GM21515 (cell line): ENCODE measurements at regions not wholly inside any gene's neighbourhood (a gene's known extent, or its start where the extent isn't known, plus 50 kb on each side); places are given as distances from the start of the nearest gene placed in this dataset.
"Not testable (repeated sequence)": the region's sequence is repeated elsewhere in the genome, so short reads cannot be mapped to it uniquely, and the experiment has no call there.

Source experiments
- ATAC-seq: cut with Tn5 transposase; IDR thresholded peaks from one replicate; pipeline ENCODE4 v1.9.1; 2021; ENCODE audit not compliant: unreplicated experiment

DNA sequence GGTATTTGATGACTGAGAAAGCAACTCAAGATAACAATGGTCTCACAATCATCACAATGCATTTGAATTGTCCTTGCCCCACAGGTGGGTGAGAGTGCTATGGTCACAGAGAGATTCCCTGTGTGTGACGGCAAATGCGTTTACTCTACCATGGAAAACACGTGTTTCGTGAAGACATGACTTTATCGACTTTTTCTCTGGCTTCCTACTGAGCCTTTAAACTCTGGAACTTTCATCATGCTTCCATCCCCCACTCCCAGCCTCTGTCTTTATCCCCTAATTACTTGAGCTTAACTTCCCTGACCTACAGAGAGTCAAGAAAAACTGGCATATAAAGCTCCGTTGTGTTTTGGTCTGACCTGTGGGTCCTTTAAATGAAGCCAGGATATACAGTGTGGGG is 414.1 kb upstream of the CLINT1 start:
- no peak for ATAC-seq

DNA sequence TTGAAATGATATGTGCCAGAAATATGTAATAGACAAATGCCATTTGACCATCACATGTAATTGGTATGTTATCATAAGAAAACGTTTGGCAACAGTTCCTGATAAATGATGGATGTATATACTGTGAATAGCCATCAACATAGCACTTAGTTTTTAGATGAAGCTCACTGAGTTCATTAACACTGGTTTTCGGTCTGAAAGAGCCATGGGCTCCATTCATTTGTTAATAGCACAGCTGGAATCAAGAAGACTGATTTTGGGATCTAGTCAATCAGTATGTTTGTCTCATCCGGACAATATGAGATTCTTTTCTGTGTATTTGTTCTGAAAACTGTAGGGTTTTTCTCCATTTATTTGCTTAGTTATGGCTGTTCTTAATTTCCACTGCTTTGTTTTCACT is 413.5 kb upstream of the CLINT1 start:
- no peak for ATAC-seq

DNA sequence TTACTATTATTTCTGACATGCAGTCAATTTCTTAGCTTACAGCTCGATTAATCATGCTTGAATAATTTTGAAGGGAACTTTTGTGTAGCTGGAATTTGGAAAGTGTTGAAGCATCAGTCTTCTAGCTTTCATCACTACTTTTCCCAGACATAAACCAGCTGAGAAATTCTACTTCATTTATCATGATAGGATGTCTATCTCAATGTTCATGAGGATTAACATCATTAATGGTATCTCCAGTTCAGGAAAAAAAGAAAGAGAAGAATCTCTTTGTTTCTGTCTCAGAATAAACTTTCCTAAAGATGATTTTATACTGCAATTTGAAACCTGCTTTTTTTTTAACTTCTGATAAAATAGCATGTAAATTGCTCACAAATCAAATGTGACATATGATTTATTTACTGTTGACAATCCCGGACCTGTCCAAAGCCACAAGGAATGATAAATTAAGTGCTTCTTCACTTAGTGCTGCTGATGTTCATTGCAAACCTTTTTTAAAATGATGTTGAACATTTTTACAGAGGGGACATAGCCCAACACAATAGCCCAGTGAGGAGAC is 412.1 kb upstream of the CLINT1 start:
- ATAC-seq = no peak

DNA sequence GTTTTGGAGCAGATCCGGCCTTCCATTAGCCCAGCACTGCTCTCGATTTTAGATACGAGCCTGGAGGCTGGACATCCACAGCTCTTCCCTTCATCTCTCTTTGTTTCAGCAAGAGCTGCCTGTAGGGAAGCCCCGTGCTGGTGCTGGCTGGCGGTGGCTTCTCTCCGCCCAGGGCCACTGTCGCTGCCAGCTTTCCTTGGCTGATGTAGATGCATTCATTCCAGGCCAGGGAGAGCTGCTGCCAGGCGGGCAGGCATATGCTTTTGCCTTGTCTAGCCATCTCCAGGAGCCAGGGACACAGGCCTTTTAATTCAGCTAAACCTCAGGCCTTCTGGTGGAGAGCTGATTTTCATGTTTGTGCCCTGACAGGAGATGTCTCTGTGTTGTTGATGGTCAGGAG is 409.3 kb upstream of the CLINT1 start:
- no peak for ATAC-seq

DNA sequence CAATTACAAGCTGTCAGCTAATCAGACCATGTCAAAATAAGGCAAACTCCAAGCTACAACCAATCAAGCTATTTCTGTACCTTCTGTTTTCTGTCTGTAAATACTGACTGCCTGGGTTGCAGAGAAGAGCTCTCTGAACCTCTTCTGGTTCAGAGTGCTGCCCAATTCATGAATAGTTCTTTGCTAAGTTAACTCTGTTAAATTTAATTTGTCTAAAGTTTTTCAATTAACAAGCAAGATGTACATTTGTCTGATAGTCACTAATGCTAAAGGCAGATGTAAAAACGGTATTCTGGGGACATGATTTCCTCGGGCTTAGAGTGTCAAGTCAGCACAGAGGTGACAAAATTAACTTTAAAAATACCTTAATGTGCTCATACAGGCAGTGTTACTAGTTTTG is 408.3 kb upstream of the CLINT1 start:
- no peak for ATAC-seq

DNA sequence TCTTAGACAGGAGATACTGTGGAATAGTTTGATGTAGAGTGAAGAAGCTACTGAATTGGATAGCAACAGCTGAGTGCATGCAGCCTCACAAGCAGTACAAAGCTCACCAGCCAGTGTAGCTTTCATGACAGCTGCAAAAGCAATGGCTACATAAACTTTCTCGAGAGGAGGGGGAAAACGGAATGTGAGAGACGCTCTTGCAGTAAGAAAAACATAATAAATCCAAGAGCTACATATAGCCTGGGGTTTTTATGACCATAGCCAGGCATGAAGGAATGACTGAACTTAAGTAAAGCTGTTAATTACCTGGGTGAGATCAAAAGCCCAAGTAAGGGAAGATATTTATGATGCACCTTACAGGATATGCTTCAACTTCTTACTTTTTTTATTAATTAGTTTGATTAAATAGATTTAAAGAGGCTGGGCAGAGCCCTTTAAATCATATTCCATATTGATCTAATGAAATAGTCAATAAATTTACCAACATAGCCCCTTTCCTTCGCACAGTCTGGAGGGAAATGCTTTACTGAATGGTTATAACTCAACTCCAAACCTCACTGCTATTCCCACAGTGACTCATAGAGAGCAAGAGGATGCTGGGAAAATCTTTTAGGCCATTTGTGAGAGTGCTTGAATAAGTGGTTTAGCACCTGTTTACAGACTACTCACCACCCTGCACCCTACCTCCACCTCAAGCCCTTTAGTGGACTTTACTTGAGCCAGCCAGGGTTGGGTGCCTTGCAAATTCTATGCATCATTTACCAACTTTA is 407.2 kb upstream of the CLINT1 start:
- no peak for ATAC-seq

DNA sequence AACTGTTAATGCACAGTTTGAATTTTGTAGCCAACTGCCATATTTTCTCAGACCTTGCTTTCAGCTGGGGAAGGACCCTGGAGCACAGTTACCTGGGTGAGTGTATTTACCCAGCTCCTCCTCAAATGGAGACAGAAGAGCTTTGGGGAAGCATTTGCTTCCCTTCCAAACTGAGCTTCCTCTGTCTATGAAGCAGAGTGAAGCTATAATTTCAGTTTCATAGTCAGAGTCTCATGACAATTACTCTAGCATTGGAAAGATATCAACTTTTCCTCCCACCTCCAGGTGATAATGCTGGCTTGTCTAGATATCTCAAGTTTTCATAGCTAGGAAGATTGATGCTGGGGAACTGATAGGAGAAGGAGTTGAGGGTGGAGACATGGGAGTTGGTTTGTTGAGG is 406.4 kb upstream of the CLINT1 start:
- ATAC-seq = no peak

DNA sequence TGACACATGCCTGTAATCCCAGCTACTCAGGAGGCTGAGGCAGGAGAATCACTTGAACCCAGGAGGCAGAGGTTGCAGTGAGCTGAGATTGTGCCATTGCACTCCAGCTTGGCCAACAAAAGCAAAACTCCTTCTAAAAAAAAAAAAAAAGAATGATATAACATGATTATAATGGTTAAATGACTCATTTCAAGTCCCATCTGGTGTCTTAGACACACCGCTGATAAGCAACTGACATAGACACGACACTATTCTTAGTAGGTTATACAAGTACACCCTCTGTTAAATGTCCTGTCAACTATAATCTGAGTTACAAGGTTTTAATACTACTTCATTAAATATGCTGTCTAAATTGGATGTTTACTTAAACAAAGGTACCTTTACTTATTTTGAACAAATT is 405.3 kb upstream of the CLINT1 start:
- no peak for ATAC-seq

DNA sequence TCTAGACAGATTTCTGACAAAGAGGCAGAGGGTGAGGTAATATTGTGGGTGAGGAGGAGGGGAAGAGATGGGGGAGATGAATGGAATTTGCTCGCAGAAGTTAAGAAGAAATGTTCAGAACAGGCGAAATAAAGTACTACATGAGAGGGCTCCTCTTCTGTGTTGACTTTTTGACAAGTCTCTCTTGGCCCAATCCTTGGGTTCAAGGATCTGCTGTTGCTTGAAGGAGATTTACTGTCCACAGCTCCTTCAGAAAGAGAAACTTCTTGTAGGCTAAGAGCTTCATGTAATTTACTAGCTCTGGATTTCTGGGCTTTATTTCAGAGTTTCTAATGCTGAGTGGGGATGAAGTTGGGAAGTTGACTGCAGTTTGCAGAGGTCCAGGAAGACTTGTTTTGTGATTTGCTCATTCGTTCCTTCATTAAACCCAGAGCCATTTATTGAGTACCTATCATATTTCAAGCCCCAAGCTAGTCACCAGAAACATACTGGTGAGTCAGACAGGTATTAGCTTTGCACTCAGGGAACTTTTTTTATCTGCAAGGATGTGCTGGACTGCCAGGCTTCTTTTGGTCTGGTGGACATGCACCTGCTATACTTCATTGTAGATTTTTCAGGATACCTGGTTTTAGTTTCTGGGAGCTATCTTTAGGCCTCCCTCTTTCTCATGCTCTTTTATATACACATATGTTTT is 402.9 kb upstream of the CLINT1 start:
- no peak for ATAC-seq

DNA sequence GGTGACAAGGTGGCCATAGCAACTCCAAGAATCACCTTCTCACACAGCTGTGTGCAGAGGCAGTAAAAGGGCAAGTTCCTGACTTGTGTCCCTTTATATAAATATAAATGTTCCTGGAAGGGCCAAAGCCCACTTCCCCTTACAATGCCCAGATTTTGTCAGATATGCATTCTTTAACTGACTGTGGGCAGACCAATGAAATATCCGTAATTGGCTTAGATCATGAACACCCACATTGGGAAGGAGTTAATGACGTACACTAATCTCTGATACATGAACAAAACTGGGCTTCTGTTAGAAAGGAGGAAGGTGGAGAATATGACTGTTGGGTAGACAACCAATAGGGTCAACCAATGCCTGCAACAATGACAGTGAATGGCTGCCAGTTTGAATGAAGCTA is 397.2 kb upstream of the CLINT1 start:
- ATAC-seq = no peak

DNA sequence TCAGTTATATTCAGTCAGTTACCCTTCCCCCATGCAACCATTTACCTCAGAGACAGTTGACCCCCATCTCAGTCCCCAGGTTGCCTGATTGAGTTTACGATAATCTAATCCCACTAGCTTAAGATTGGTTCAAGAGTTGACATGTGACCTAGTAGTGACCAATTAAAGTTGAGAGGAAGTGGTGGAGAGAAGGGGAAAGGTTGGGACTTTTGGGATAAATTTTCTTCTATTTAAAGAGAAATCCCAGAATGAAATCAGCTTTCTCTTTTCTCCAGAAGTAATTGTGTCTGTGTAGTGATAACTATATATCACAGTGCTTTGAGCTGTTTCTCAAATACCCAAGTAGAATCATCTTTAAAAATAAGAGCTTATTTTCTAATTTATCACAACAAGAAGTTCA is 396.7 kb upstream of the CLINT1 start:
- ATAC-seq = no peak

DNA sequence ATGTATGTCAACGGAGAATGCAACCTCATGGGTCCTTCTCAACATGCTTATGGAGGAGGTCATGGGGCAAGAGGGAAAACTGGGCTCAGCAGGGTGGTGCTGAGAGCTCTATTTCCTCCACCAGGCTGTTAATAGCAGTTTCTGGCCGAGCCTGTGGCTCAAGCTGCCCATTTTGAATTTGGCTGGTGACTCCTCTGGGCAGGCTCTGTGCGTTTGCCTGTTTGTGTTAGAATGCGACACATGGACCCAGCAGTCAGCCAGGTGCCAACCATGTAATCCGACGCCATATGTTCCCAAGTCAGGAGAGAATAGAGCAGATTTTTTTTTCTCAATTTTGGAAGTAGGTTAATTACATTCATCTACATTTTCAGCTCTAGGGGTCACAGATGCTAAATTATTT is 387.7 kb upstream of the CLINT1 start:
- ATAC-seq = no peak

DNA sequence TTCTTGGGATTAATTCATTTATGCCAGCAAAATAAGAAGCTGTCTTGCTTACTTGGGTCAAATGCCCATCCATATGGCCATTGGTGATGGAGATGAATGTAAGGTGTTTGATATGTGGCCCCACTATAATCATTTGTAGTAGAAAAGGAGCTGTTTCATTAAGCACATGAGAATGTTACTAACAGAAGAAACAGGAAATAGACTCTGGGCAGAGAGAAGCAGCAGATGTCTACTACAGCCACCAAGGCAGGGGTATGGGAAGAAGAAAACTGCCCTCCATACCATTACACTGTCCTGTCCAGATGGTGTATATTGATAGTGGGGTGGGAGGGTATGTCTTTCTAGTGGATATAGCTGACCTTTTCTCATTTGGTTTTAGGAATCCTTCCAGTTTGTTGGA is 386.6 kb upstream of the CLINT1 start:
- no peak for ATAC-seq

DNA sequence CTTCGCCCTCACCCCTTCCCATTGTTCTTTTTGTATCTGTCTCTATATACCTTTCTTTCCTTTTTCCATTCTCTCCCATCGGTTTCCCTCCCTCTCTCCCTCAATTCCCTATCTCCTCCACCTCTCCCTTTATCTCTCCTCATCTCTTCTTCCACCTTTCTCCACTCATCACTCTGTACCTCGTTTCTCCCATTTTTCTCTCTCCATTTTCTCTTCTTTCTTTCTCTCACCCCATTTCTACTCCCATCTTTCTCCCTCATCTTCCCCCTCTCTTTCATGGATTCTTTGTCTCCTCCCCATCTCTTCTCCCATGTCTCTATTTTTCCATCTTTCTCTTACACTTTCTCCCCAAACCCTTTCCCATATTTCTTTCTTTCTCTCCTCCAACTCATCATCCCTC is 385.9 kb upstream of the CLINT1 start:
- no peak for ATAC-seq

DNA sequence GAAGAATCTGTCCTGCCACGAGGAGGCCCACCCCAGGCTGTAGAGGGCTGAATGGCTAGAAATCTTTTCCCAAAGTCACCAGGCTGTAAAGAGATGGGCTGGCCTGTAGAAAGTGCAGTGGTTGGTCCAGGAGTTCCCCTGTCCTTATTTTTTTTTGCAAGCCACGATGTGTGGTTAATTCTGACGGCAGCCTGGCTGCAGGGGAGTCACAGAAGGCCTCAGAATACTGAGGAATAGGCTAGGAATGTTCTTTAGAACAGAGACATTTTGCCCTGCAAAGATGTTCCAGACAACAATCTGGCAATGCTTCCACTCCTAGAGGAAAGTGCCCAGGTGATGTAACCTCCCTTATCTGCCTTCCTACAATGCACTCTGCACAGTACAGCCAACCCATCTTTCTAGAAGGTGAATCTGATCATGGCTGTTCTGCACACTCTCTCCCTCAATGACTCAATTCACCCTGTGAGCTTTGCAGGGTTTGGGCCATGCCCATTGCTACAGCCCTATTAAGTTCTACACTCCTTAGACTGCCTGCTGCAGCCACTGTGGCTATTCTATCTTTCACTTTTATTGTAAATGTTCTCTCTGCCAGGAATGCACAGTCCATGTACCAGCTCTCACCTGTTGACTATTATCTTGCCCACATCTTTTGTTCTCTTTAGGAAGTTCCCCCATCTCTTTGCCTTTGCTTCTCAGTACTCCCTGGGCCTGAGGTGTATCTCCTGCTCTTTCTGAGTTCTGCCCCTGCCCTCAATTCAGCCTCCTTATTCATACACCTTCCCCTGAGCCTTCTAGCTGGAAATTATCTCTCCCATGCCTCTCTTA is 377.8 kb upstream of the CLINT1 start:
- ATAC-seq = no peak

DNA sequence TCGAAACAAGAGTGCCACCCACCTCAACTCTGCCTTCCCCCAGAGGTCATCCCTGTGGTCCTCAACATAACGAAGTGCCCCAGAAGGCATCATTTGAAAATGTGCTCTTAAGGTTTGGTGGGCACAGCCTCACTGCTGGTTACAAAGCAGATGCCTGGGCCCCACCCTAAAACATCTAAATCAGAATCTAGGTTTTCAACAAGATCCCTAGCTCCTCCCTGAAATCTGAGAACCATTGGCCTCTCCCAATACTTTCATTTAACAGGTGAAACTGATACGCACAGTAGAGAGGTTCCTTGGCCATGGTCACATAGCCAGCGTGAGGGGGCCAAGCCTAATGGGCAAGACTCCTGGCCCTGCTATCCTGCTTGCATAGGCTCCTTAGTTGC is 376.2 kb upstream of the CLINT1 start:
- no peak for ATAC-seq

DNA sequence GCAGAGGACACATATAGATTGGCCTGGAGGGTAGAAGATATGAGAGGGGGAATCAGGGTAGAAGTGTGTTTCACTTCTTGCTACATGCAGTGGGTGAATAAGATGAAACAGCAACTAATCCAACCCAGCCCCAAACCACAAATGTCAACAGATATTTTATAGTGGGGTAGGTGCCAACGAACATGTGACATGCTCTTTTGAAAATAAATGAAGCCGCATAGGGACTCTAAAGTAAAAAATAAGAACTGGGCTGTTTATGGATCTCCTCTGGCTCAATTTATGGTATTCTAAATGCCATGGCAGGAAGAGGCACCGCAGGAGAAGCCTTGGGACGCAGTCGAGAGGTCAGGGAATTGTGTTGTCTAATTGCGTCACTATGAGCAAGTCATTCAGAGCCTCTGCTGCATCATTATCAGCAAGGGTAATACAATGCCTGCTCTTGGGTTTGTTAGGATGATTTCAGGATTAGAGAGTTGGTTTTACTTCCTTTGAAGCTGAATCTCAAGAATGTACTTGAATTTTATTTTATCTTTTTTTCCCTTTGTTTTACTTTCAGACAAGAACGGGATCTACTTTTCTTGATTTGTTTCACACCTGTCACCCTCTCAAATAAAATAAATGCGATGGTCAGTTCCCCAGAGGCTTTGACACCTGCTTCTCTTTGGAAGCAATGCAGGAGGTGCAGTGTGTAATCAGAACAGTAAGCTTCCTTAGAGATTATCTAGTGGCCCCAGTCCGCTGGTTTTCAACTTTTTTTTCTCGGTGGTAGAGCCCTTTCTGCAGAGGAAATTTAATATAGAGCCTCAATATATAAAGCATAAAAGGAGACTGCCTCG is 375.6 kb upstream of the CLINT1 start:
- no peak for ATAC-seq

DNA sequence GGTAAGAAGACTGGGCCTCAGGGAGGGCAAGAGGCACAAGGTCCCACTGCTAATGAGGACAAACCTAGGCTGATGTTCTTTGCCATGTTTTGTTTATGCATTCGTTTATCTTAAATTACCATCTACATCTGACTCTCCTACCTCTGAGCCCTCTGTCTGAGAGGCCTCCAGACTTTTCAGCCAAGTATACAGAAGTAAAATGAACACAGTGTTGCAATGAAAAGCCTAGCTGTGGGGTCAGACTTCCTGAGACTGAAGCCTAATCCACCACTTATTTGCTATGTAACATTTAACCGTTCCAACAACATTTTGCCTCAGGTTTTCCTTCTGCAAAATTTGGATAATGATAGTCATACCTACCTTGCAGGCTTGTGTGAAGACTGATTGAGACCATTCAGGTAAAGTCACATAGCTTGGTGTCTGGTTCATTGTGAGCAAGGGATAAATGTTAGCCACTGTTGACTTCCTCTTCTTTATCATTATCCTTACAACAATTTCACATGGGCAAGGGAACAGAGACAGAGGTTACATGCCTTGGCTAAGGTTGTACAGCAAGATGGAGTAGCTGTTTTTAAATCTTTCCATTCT is 374.9 kb upstream of the CLINT1 start:
- no peak for ATAC-seq

DNA sequence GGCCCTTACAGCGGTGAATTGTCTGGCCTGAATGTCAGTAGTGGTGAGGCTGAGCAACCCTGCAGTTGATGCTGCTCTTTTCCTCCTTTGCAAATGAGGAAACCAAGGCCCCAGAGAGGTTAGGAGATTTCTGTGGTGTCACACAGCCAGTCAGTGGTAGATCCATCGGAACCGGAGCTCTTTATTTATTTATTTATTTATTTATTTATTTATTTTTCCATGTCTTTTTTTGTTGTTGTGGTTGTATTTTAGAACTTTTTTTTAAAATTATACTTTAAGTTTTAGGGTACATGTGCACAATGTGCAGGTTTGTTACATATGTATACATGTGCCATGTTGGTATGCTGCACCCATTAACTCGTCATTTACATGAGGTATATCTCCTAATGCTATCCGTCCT is 368.4 kb upstream of the CLINT1 start:
- ATAC-seq = not testable (repeated sequence)

DNA sequence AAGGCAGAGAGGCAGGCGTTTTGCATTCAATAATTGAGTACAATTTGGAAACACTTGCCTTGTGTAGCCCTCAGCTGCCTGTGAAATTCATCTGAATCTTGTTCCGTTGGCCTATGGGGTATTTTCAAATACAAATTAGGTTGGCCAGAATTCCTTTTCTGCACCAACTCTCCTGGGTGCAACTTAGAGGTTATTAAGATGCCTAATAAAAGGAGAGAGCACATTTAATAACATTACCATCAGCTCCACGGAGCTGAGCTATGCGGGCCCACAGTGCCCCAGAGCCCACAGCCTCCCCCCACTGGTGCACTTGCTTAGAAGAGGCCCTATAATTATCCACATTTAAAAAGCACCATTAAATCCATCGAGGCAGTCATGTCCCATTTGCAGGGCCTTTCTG is 367.6 kb upstream of the CLINT1 start:
- ATAC-seq = no peak
